Neural crest cell (in vitro differentiated cells): ENCODE measurements at regions not wholly inside any gene's neighbourhood (a gene's known extent, or its start where the extent isn't known, plus 50 kb on each side); places are given as distances from the start of the nearest gene placed in this dataset.

Experiments used
- DNase-seq: peaks from one replicate; pipeline ENCODE4 v3.0.0; 2021; ENCODE audit warnings: low read depth, mixed read lengths, low spot score
- H3K27ac Mint-ChIP-seq: one replicate; pipeline ENCODE4 v1.8.0; 2021; ENCODE audit warnings: mild to moderate bottlenecking, mixed read lengths; ENCODE audit not compliant: unreplicated experiment
- H3K27me3 Mint-ChIP-seq: 2 replicates; pipeline ENCODE4 v1.8.0; 2021; ENCODE audit warnings: low read depth, mild to moderate bottlenecking, mixed read lengths
- H3K36me3 Mint-ChIP-seq: 2 replicates; pipeline ENCODE4 v1.8.0; 2021; ENCODE audit warnings: low read depth, mild to moderate bottlenecking, mixed read lengths
- H3K4me1 Mint-ChIP-seq: 2 replicates; pipeline ENCODE4 v1.8.0; 2021; ENCODE audit warnings: mixed read lengths
- H3K4me3 Mint-ChIP-seq: one replicate; pipeline ENCODE4 v1.8.0; 2021; ENCODE audit warnings: mild to moderate bottlenecking, mixed read lengths
- H3K9me3 Mint-ChIP-seq: 2 replicates; pipeline ENCODE4 v1.8.0; 2021; ENCODE audit warnings: mixed read lengths
- CTCF ChIP-seq: fragments of 200-600 bp; sonication (generic); conservative IDR thresholded peaks from 2 replicates; pipeline ENCODE4 v1.5.0; 2021; ENCODE audit warnings: antibody characterized with exemption, mild to moderate bottlenecking

- Mint-ChIP-seq H3K27ac (no peak overlapping the region), H3K4me3 (no peak overlapping the region), H3K36me3 (no peaks in the 10 kb centered on the region), H3K27me3 (peaks cover 15% of the 10 kb centered on the region), H3K4me1 (no peaks in the 10 kb centered on the region), H3K9me3 (no peaks in the 10 kb centered on the region)
- DNase-seq, result no peak
- no peak for TF ChIP-seq CTCF
These were observed 594.6 kb downstream of the PTPRU start for GRCh38 chr1:29830916-29831315.

GRCh38 chr1:29830383-29830782, 594.1 kb downstream of the PTPRU start:
- H3K36me3 Mint-ChIP-seq, result no peaks in the 10 kb centered on the region
- no peak overlapping the region for H3K4me3 Mint-ChIP-seq
- no peak overlapping the region for H3K27ac Mint-ChIP-seq
- no peaks in the 10 kb centered on the region for H3K4me1 Mint-ChIP-seq
- H3K27me3 Mint-ChIP-seq, result peaks cover 15% of the 10 kb centered on the region
- TF ChIP-seq CTCF, result no peak
- no peaks in the 10 kb centered on the region for H3K9me3 Mint-ChIP-seq
- no peak for DNase-seq

- TF ChIP-seq CTCF, result no peak
These were observed 593.4 kb downstream of the PTPRU start for GRCh38 chr1:29829448-29830344.

GRCh38 chr1:29828526-29829447, 592.5 kb downstream of the PTPRU start:
- Mint-ChIP-seq H3K36me3 (no peaks in the 10 kb centered on the region), H3K9me3 (no peaks in the 10 kb centered on the region), H3K4me3 (no peak overlapping the region), H3K27me3 (peaks cover 16% of the 10 kb centered on the region), H3K27ac (no peak overlapping the region), H3K4me1 (no peaks in the 10 kb centered on the region)
- TF ChIP-seq CTCF, result no peak
- no peak for DNase-seq

More at GRCh38 chr1:29829448-29830344, 593.4 kb downstream of the PTPRU start:
- no peaks in the 10 kb centered on the region for H3K9me3 Mint-ChIP-seq
- H3K4me1 Mint-ChIP-seq, result no peaks in the 10 kb centered on the region
- H3K36me3 Mint-ChIP-seq, result no peaks in the 10 kb centered on the region
- no peak for DNase-seq
- H3K27me3 Mint-ChIP-seq, result peaks cover 15% of the 10 kb centered on the region
- no peak overlapping the region for H3K4me3 Mint-ChIP-seq
- peak overlapping the region; percentile 12 for H3K27ac Mint-ChIP-seq

- H3K4me3 Mint-ChIP-seq, result no peak overlapping the region
- no peaks in the 10 kb centered on the region for H3K36me3 Mint-ChIP-seq
- TF ChIP-seq CTCF, result no peak
- H3K9me3 Mint-ChIP-seq, result no peaks in the 10 kb centered on the region
- no peak for DNase-seq
- peaks cover 20% of the 10 kb centered on the region for H3K27me3 Mint-ChIP-seq
- no peak overlapping the region for H3K27ac Mint-ChIP-seq
- no peaks in the 10 kb centered on the region for H3K4me1 Mint-ChIP-seq
These were observed 591.6 kb downstream of the PTPRU start for GRCh38 chr1:29827801-29828525.
